ENCODE measurements at regions not wholly inside any gene's neighbourhood (a gene's known extent, or its start where the extent isn't known, plus 50 kb on each side); places are given as distances from the start of the nearest gene placed in this dataset.

- TF ChIP-seq CTCF (conservative IDR thresholded peaks at IDR 0.05) (no peak), ZFX (IDR thresholded peaks at IDR 0.05) (no peak)
Measured at GRCh38 chr1:181314959-181315358, 168.4 kb upstream of the CACNA1E start.

All from C4-2B (cell line).